HEK293 (cell line): ENCODE measurements at regions not wholly inside any gene's neighbourhood (a gene's known extent, or its start where the extent isn't known, plus 50 kb on each side); places are given as distances from the start of the nearest gene placed in this dataset.

Experiments used
- CTCF ChIA-PET: fragments of 350-600 bp; formaldehyde crosslinking; extraction: SDS; loops from one replicate; lab custom pipeline; 2021; ENCODE audit warnings: antibody characterized with exemption; lab: Yijun Ruan, JAX
- POLR2A ChIA-PET: fragments of 300-600 bp; formaldehyde crosslinking; extraction: SDS; loops from one replicate; lab custom pipeline; 2020; ENCODE audit warnings: antibody characterized with exemption, inconsistent platforms; lab: Yijun Ruan, JAX
- H3K27ac ChIP-seq: fragments of 200-500 bp; sonication (Bioruptor generic); 2 replicates; pipeline ENCODE4 v1.5.1; 2014; ENCODE audit warnings: low read depth, low read length, control low read depth, inconsistent platforms; ENCODE audit errors: extremely low read depth
- H3K36me3 ChIP-seq, 2 experiments: fragments of 200-500 bp in 1 of 2; sonication (Bioruptor generic) in 1 of 2; 1 replicate in 1 of 2; 2 replicates in 1 of 2; pipeline ENCODE4 v1.5.1; 2014 to 2017; ENCODE audit warnings: inconsistent platforms in 2 of 2, low read length in 2 of 2; ENCODE audit not compliant: control insufficient read depth in 2 of 2, insufficient read depth in 1 of 2
- H3K4me1 ChIP-seq: fragments of 200-500 bp; sonication (Bioruptor generic); 2 replicates; pipeline ENCODE4 v1.5.1; 2014; ENCODE audit warnings: mild to moderate bottlenecking, low read length, inconsistent platforms; ENCODE audit not compliant: control insufficient read depth, insufficient read depth
- H3K4me3 ChIP-seq: 2 replicates; pipeline ENCODE4 v1.5.1; 2011; ENCODE audit warnings: low read depth, mild to moderate bottlenecking, control low read depth, low read length, moderate library complexity
- H3K9me3 ChIP-seq: fragments of 200-500 bp; sonication (Bioruptor generic); 2 replicates; pipeline ENCODE4 v1.5.1; 2014; ENCODE audit warnings: low read depth, low read length, inconsistent platforms; ENCODE audit not compliant: control insufficient read depth, insufficient read depth
- BCL11B ChIP-seq: fragments of 450-650 bp; formaldehyde crosslinking; IDR thresholded peaks from 2 replicates; pipeline ENCODE4 v1.5.1; 2016; ENCODE audit warnings: low read depth, missing biosample characterization, missing genetic modification characterization
- EGR2 ChIP-seq: fragments of 450-650 bp; formaldehyde crosslinking; IDR thresholded peaks from 2 replicates; pipeline ENCODE4 v1.5.1; 2016; ENCODE audit warnings: low read depth, missing biosample characterization, missing genetic modification characterization
- FEZF1 ChIP-seq: fragments of 450-650 bp; formaldehyde crosslinking; IDR thresholded peaks from 2 replicates; pipeline ENCODE4 v1.5.1; 2016; ENCODE audit warnings: missing biosample characterization, missing genetic modification characterization
- GLIS2 ChIP-seq: fragments of 450-650 bp; formaldehyde crosslinking; IDR thresholded peaks from 2 replicates; pipeline ENCODE4 v1.5.1; 2016; ENCODE audit warnings: missing biosample characterization, missing genetic modification characterization
- KLF10 ChIP-seq: fragments of 450-650 bp; IDR thresholded peaks from 2 replicates; pipeline ENCODE4 v1.5.1; 2018; ENCODE audit warnings: missing biosample characterization, mild to moderate bottlenecking, missing genetic modification characterization
- KLF9 ChIP-seq: fragments of 450-650 bp; formaldehyde crosslinking; IDR thresholded peaks from 2 replicates; pipeline ENCODE4 v1.5.1; 2016; ENCODE audit warnings: missing biosample characterization, missing genetic modification characterization, low read depth
- MZF1 ChIP-seq: fragments of 450-650 bp; formaldehyde crosslinking; IDR thresholded peaks from 2 replicates; pipeline ENCODE4 v1.5.1; 2017; ENCODE audit warnings: missing biosample characterization, missing genetic modification characterization, borderline replicate concordance
- RBAK ChIP-seq: fragments of 450-650 bp; formaldehyde crosslinking; IDR thresholded peaks from 2 replicates; pipeline ENCODE4 v1.5.1; 2016; ENCODE audit warnings: missing biosample characterization, missing genetic modification characterization
- TCF7L2 ChIP-seq: IDR thresholded peaks from 2 replicates; pipeline ENCODE4 v1.6.1; 2011; ENCODE audit warnings: low read depth, mild to moderate bottlenecking, inconsistent platforms, low read length, moderate library complexity, borderline replicate concordance
- YY1 ChIP-seq: fragments of 450-650 bp; formaldehyde crosslinking; IDR thresholded peaks from 2 replicates; pipeline ENCODE4 v1.5.1; 2018; ENCODE audit warnings: missing biosample characterization, missing genetic modification characterization
- ZBTB48 ChIP-seq: fragments of 450-650 bp; formaldehyde crosslinking; IDR thresholded peaks from 2 replicates; pipeline ENCODE4 v1.5.1; 2016; ENCODE audit warnings: missing biosample characterization, missing genetic modification characterization
- ZBTB8A ChIP-seq: fragments of 450-650 bp; formaldehyde crosslinking; IDR thresholded peaks from 2 replicates; pipeline ENCODE4 v1.5.1; 2016; ENCODE audit warnings: missing biosample characterization, missing genetic modification characterization
- ZFP3 ChIP-seq: fragments of 450-650 bp; formaldehyde crosslinking; IDR thresholded peaks from 2 replicates; pipeline ENCODE4 v1.5.1; 2016; ENCODE audit warnings: low read depth, missing biosample characterization, missing genetic modification characterization
- ZNF112 ChIP-seq: fragments of 450-650 bp; formaldehyde crosslinking; IDR thresholded peaks from 2 replicates; pipeline ENCODE4 v1.5.0; 2017; ENCODE audit warnings: missing biosample characterization, missing genetic modification characterization
- ZNF146 ChIP-seq: fragments of 450-650 bp; formaldehyde crosslinking; IDR thresholded peaks from 2 replicates; pipeline ENCODE4 v1.5.1; 2016; ENCODE audit warnings: missing biosample characterization, missing genetic modification characterization
- ZNF248 ChIP-seq: fragments of 450-650 bp; formaldehyde crosslinking; IDR thresholded peaks from 2 replicates; pipeline ENCODE4 v1.5.1; 2017; ENCODE audit warnings: missing biosample characterization, missing genetic modification characterization
- ZNF311 ChIP-seq: fragments of 450-650 bp; formaldehyde crosslinking; IDR thresholded peaks from 2 replicates; pipeline ENCODE4 v1.5.1; 2017; ENCODE audit warnings: missing biosample characterization, missing genetic modification characterization, borderline replicate concordance
- ZNF433 ChIP-seq: fragments of 450-650 bp; formaldehyde crosslinking; IDR thresholded peaks from 2 replicates; pipeline ENCODE4 v1.5.1; 2016; ENCODE audit warnings: missing biosample characterization, missing genetic modification characterization, low read depth
- ZNF514 ChIP-seq: fragments of 450-650 bp; formaldehyde crosslinking; IDR thresholded peaks from 2 replicates; pipeline ENCODE4 v1.5.1; 2016; ENCODE audit warnings: missing biosample characterization, missing genetic modification characterization
- ZNF560 ChIP-seq: fragments of 450-650 bp; formaldehyde crosslinking; IDR thresholded peaks from 2 replicates; pipeline ENCODE4 v1.5.1; 2017; ENCODE audit warnings: missing biosample characterization, missing genetic modification characterization, borderline replicate concordance
- ZNF600 ChIP-seq: fragments of 450-650 bp; formaldehyde crosslinking; IDR thresholded peaks from 2 replicates; pipeline ENCODE4 v1.5.1; 2016; ENCODE audit warnings: missing biosample characterization, missing genetic modification characterization
- ZNF610 ChIP-seq: fragments of 450-650 bp; formaldehyde crosslinking; IDR thresholded peaks from 2 replicates; pipeline ENCODE4 v1.5.1; 2016; ENCODE audit warnings: missing biosample characterization, missing genetic modification characterization, borderline replicate concordance
- ZNF629 ChIP-seq: fragments of 450-650 bp; formaldehyde crosslinking; IDR thresholded peaks from 2 replicates; pipeline ENCODE4 v1.5.1; 2017; ENCODE audit warnings: missing biosample characterization, missing genetic modification characterization
- ZNF677 ChIP-seq: fragments of 450-650 bp; IDR thresholded peaks from 2 replicates; pipeline ENCODE4 v1.5.0; 2018; ENCODE audit warnings: missing biosample characterization, mild to moderate bottlenecking, missing genetic modification characterization, moderate library complexity
- TF ChIP-seq, protein P1 (sequence below): fragments of 450-650 bp; formaldehyde crosslinking; IDR thresholded peaks from 2 replicates; pipeline ENCODE4 v1.5.1; 2016; ENCODE audit warnings: missing biosample characterization, missing genetic modification characterization
- TF ChIP-seq, protein P2 (sequence below): fragments of 450-650 bp; formaldehyde crosslinking; IDR thresholded peaks from 2 replicates; pipeline ENCODE4 v1.5.1; 2016; ENCODE audit warnings: missing biosample characterization, missing genetic modification characterization, low read depth

DNA sequence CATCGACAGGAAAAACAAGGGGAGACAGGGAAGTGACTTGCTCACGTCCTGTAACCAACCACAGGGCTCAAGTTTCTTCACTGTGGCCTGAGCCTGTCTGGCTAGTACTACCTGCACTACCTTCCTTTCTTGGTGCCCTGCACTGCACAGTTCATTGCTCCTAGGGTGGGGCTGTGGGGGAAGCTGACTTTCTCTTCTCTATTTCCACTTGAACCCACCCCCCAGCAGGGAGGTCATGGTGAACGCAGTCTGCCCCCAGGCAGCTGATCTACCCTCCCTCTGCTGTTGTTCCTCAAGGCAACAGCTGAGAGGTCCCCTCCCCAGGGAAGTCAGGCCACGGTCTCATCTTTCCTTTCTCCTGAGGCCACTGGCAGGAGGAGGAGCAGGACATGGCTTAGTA, 532.1 kb downstream of the SOX11 start:
- no peaks in the 10 kb centered on the region for H3K9me3 ChIP-seq
- CTCF ChIA-PET = no interaction called here
- POLR2A ChIA-PET = no interaction called here

DNA sequence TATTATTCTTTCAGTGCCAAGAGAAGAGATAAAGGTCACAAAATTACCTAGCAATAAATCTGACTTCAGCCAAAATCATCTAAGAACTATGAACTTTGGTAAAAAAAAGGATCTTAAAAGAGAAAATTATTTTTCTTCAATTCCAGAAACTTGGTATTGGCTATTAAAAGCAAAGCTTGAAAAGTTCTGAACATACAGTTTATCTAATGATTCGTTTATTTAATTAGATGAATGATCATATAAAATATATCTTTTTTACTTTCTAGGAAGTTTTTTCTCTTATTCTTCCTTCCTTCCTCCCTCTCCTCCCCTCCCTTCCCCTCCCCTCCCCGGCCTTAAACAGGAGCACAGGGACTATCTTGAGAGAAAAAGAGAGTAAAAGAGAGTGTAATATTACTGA, 536.1 kb downstream of the SOX11 start:
- no peaks in the 10 kb centered on the region for H3K4me1 ChIP-seq
- CTCF ChIA-PET = no interaction called here
- TF ChIP-seq ZNF112 (tag by site-specific recombination) = no peak
- TF ChIP-seq ZNF677 (tag by site-specific recombination) = no peak
- TF ChIP-seq ZNF610 (tag by site-specific recombination) = no peak
- TF ChIP-seq KLF10 (tag by site-specific recombination) = no peak
- no peak for TF ChIP-seq YY1
- TF ChIP-seq FEZF1 (tag by site-specific recombination) = no peak
- TF ChIP-seq ZFP3 (tag by site-specific recombination) = no peak
- no peak for TF ChIP-seq EGR2 (tag by site-specific recombination)
- no peak for TF ChIP-seq ZNF514 (tag by site-specific recombination)
- TF ChIP-seq ZNF629 = no peak
- TF ChIP-seq BCL11B = no peak
- no peak for TF ChIP-seq ZNF600 (tag by site-specific recombination)
- TF ChIP-seq ZNF311 (tag by site-specific recombination) = no peak
- no peak for TF ChIP-seq ZBTB48
- TF ChIP-seq, protein P1, sequence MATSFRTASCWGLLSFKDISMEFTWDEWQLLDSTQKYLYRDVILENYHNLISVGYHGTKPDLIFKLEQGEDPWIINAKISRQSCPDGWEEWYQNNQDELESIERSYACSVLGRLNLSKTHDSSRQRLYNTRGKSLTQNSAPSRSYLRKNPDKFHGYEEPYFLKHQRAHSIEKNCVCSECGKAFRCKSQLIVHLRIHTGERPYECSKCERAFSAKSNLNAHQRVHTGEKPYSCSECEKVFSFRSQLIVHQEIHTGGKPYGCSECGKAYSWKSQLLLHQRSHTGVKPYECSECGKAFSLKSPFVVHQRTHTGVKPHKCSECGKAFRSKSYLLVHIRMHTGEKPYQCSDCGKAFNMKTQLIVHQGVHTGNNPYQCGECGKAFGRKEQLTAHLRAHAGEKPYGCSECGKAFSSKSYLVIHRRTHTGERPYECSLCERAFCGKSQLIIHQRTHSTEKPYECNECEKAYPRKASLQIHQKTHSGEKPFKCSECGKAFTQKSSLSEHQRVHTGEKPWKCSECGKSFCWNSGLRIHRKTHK (tag by site-specific recombination) = no peak
- no peak for TF ChIP-seq ZNF248 (tag by site-specific recombination)
- no peak for TF ChIP-seq ZNF560 (tag by site-specific recombination)
- TF ChIP-seq, all 188 proteins: peak for 0
- POLR2A ChIA-PET = no interaction called here
- Histone ChIP-seq H3K27ac (no peak overlapping the region), H3K9me3 (no peaks in the 10 kb centered on the region), H3K36me3 (no peaks in the 10 kb centered on the region), H3K4me3 (no peak overlapping the region)

More for the DNA sequence above, 532.1 kb downstream of the SOX11 start:
- Histone ChIP-seq H3K4me3 (no peak overlapping the region), H3K36me3 (no peaks in the 10 kb centered on the region), H3K27ac (no peak overlapping the region), H3K4me1 (no peaks in the 10 kb centered on the region)
- TF ChIP-seq ZNF629 (no peak), ZNF146 (tag by site-specific recombination) (no peak), ZNF433 (no peak), ZBTB8A (no peak), TCF7L2 (no peak)

DNA sequence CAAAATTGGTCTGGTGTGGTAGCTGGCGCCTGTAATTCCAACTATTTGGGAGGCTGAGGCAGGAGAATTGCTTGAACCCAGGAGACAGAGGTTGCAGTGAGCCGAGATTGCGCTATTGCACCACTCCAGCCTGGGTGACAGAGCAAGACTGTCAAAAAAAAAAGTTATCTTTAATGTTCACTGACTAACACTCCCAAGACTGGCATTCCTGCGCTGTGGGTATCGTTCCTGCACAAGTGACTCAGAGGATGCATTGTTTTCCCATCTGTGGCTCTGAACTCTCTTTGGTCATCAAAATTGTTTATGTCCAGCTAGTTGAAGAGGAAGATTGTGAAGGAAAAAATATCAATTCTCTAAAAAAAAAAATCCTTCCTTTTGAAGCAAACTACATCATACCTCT, 539.0 kb downstream of the SOX11 start:
- Histone ChIP-seq H3K36me3 (no peaks in the 10 kb centered on the region), H3K27ac (no peak overlapping the region)
- CTCF ChIA-PET = no interaction called here
- no peak for TF ChIP-seq RBAK (tag by site-specific recombination)
- TF ChIP-seq, protein P2, sequence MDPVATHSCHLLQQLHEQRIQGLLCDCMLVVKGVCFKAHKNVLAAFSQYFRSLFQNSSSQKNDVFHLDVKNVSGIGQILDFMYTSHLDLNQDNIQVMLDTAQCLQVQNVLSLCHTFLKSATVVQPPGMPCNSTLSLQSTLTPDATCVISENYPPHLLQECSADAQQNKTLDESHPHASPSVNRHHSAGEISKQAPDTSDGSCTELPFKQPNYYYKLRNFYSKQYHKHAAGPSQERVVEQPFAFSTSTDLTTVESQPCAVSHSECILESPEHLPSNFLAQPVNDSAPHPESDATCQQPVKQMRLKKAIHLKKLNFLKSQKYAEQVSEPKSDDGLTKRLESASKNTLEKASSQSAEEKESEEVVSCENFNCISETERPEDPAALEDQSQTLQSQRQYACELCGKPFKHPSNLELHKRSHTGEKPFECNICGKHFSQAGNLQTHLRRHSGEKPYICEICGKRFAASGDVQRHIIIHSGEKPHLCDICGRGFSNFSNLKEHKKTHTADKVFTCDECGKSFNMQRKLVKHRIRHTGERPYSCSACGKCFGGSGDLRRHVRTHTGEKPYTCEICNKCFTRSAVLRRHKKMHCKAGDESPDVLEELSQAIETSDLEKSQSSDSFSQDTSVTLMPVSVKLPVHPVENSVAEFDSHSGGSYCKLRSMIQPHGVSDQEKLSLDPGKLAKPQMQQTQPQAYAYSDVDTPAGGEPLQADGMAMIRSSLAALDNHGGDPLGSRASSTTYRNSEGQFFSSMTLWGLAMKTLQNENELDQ (tag by site-specific recombination) = no peak
- no peak for TF ChIP-seq GLIS2 (tag by site-specific recombination)
- no peak for TF ChIP-seq KLF9
- no peak for TF ChIP-seq MZF1 (tag by site-specific recombination)
- TF ChIP-seq, all 188 proteins: peak for 0
- no peaks in the 10 kb centered on the region for H3K9me3 ChIP-seq
- no peaks in the 10 kb centered on the region for H3K4me1 ChIP-seq
- POLR2A ChIA-PET = no interaction called here
- H3K4me3 ChIP-seq = no peak overlapping the region
